ENCODE measurements at regions not wholly inside any gene's neighbourhood (a gene's known extent, or its start where the extent isn't known, plus 50 kb on each side); places are given as distances from the start of the nearest gene placed in this dataset.
A peak's percentile ranks its signal among the peaks of the same experiment; 100 is the strongest.

GRCh38 chr5:2254880-2255750 is 372.4 kb upstream of the IRX4 start:
- Histone ChIP-seq H3K36me3 (ENCODE audit: control insufficient read depth in 2 of 4, insufficient read depth in 4 of 4, low read length in 3 of 4) (no peaks in the 10 kb centered on the region; a peak in 1 of 8 replicates), H2AFZ (ENCODE audit: low read length) (no peak overlapping the region), H3K27me3 (replicated peaks in 1 of 4; ENCODE audit: control insufficient read depth in 3 of 4, extremely low read depth in 1 of 4, insufficient read depth in 3 of 4, low read length in 3 of 4) (no peaks in the 10 kb centered on the region), H2BK15ac (ENCODE audit: low read length) (no peak overlapping the region), H2AK5ac (ENCODE audit: low read depth, low read length) (no peak overlapping the region), H3K56ac (replicated peaks; ENCODE audit: insufficient read length, low read depth, low read length) (no peak overlapping the region), H3K9ac (replicated peaks in 1 of 4; ENCODE audit: extremely low read depth in 1 of 4, low read depth in 3 of 4, low read length in 3 of 4) (no peak overlapping the region), H3K79me2 (ENCODE audit: control insufficient read depth in 1 of 2, insufficient read depth in 2 of 2, low read length in 2 of 2) (no peaks in the 10 kb centered on the region), H3K4ac (replicated peaks; ENCODE audit: insufficient read length, low read depth, low read length) (no peak overlapping the region), H2BK20ac (ENCODE audit: low read length) (no peak overlapping the region), H3K4me2 (ENCODE audit: insufficient read depth in 1 of 2, low read depth in 2 of 2, low read length in 2 of 2) (no peak overlapping the region), H4K20me1 (replicated peaks in 1 of 2; ENCODE audit: control insufficient read depth in 1 of 2, insufficient read depth in 2 of 2, low read length in 2 of 2) (peaks cover 0 to 4% of the 10 kb centered on the region in 2 experiments), H4K8ac (ENCODE audit: extremely low read depth, insufficient read depth, low read length) (no peak overlapping the region), H2BK120ac (replicated peaks; ENCODE audit: low read depth, low read length) (no peak overlapping the region), H2BK5ac (ENCODE audit: low read depth, low read length) (no peak overlapping the region), H4K91ac (replicated peaks; ENCODE audit: insufficient read length, low read length) (peak overlapping the region; percentile 35), H3K79me1 (ENCODE audit: low read depth, low read length) (no peaks in the 10 kb centered on the region), H4K5ac (ENCODE audit: insufficient read length, low read depth, low read length) (no peak overlapping the region), H3K23ac (ENCODE audit: insufficient read length) (no peak overlapping the region), H3K27ac (ENCODE audit: low read depth, low read length) (no peak overlapping the region), H2BK12ac (ENCODE audit: low read depth, low read length) (0 out of 2 replicates have a peak overlapping the region, but pooled peaks have one; percentile 39), H3K14ac (ENCODE audit: insufficient read length) (no peak overlapping the region), H3K4me3 (ENCODE audit: extremely low read depth in 1 of 4, insufficient read depth in 2 of 4, low read depth in 3 of 4, low read length in 4 of 4) (no peak overlapping the region), H3K9me3 (ENCODE audit: insufficient read depth in 2 of 2, low read depth in 1 of 2, low read length in 1 of 2) (no peaks in the 10 kb centered on the region), H3K18ac (ENCODE audit: extremely low read depth, low read length) (no peak overlapping the region), H3K4me1 (replicated peaks in 1 of 4; ENCODE audit: control insufficient read depth in 3 of 4, insufficient read depth in 4 of 4, low read length in 3 of 4) (no peaks in the 10 kb centered on the region; a peak in 1 of 7 replicates), H3K23me2 (ENCODE audit: low read depth, low read length) (peaks cover 2% of the 10 kb centered on the region; the same call in 1 of the 2 replicates)
- ChIA-PET CTCF (ENCODE audit: partially characterized antibody) (no interaction called here), POLR2A (ENCODE audit: partially characterized antibody) (no interaction called here)
- DNase-seq (ENCODE audit: low read depth in 1 of 2, low spot score in 2 of 2), result no peak
- 88% methylated on average over 22 of the region's 22 CpGs; no CpG with 5 or more reads in 1 of the 2 experiments for WGBS, 2 experiments (ENCODE audit: extremely low coverage in 1 of 2, insufficient coverage in 1 of 2, insufficient read length in 1 of 2, insufficient replicate concordance in 2 of 2, low coverage in 1 of 2, low lambda C conversion rate in 2 of 2, missing lambda C conversion rate in 1 of 2)
- no peak for FAIRE-seq
- TF ChIP-seq YY1 (IDR thresholded peaks at IDR 0.05; ENCODE audit: low read depth, low read length) (no peak), BCL11A (IDR thresholded peaks at IDR 0.05; ENCODE audit: low read depth in 2 of 2, low read length in 2 of 2) (no peak)

All from H1 (cell line).